ENCODE measurements at regions not wholly inside any gene's neighbourhood (a gene's known extent, or its start where the extent isn't known, plus 50 kb on each side); places are given as distances from the start of the nearest gene placed in this dataset.

DNA sequence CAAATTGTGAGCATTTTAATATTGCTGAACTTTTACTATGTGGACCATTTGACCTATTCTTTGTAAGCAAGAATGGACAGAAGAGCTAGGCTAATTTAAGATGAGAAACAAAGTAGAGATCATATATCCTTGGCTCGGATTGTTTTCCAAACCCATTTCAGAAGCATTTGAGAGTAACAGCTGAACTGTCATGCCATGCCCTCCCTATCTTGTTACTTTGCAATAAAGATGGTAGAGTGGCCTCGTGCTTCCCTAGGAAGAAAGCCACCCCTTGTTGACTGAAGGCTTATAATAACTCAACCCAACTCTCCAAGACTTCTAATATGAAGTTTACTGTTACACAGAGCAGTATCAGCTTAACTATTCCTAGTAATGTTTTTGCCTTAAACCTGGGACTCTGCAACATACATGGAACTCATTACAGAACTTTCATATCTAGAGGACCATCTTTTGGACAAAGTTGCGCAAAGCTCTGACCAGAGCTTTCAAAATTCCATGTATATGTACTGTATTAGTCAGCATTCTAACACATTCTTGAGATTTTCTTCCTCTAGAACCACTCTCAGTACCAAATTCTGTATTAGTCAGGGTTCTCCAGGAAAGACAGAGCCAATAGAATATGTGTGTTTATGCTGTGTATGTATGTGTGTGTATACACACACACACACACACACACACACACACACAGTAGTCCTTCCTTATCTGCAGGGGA is 68.7 kb downstream of the ADAMTS1 start:
- DNase-seq (no peak), ATAC-seq (ENCODE audit: low read depth) (no peak)
- no peak overlapping the region for H3K9ac ChIP-seq (ENCODE audit: low read length)
- ChIA-PET CTCF (no interaction called here), POLR2A (no interaction called here)
- no peaks in the 10 kb centered on the region for H3K27me3 Mint-ChIP-seq
- H3K4me2 ChIP-seq (replicated peaks; ENCODE audit: low read depth, low read length, poor library complexity, severe bottlenecking) = no peak overlapping the region
- H3K9me3 ChIP-seq (ENCODE audit: control extremely low read depth in 1 of 3, control insufficient read depth in 2 of 3, insufficient read depth in 1 of 3, low read length in 2 of 3) = peaks cover 0 to 3% (median 1%) of the 10 kb centered on the region in 3 donors
- intact Hi-C loops (cut with micrococcal nuclease) = no loop called here
- no peak overlapping the region for H3K27ac ChIP-seq (ENCODE audit: low read length in 2 of 2)
- H3K4me1 ChIP-seq (ENCODE audit: control insufficient read depth in 2 of 2, insufficient read depth in 2 of 2, low read length in 2 of 2) = no peaks in the 10 kb centered on the region
- H3K4me3 ChIP-seq (ENCODE audit: control extremely low read depth in 1 of 5, extremely low read depth in 1 of 5, insufficient read depth in 1 of 5, low read depth in 2 of 5, low read length in 4 of 5) = no peak overlapping the region
- TF ChIP-seq EZH2 (IDR thresholded peaks at IDR 0.05; ENCODE audit: borderline replicate concordance, insufficient read depth, low read depth, low read length, poor library complexity, severe bottlenecking) = no peak
- TF ChIP-seq CTCF (IDR thresholded peaks at IDR 0.05) = no peak
- no peak overlapping the region for H2AFZ ChIP-seq (ENCODE audit: insufficient read depth, low read depth, low read length, poor library complexity, severe bottlenecking)
- H3K27me3 ChIP-seq (replicated peaks in 1 of 4; ENCODE audit: control extremely low read depth in 1 of 4, control insufficient read depth in 3 of 4, insufficient read depth in 4 of 4, low read length in 3 of 4) = no peaks in the 10 kb centered on the region
- 100% methylated on average over 1 of the region's 3 CpGs for WGBS (ENCODE audit: insufficient coverage)
- H3K27ac Mint-ChIP-seq = no peak overlapping the region
- H3K4me1 Mint-ChIP-seq = no peaks in the 10 kb centered on the region
- no peaks in the 10 kb centered on the region for H3K9me3 Mint-ChIP-seq (ENCODE audit: insufficient read depth)
- H4K20me1 ChIP-seq (ENCODE audit: control insufficient read depth, insufficient read depth, low read length, poor library complexity, severe bottlenecking) = no peaks in the 10 kb centered on the region
- H3K79me2 ChIP-seq (ENCODE audit: control insufficient read depth, insufficient read depth, low read length) = no peaks in the 10 kb centered on the region
- H3K36me3 ChIP-seq (replicated peaks in 1 of 2; ENCODE audit: control extremely low read depth in 1 of 2, control insufficient read depth in 1 of 2, extremely low read depth in 1 of 2, insufficient read depth in 2 of 2, low read length in 1 of 2) = no peaks in the 10 kb centered on the region
- no peak overlapping the region for H3K4me3 Mint-ChIP-seq

DNA sequence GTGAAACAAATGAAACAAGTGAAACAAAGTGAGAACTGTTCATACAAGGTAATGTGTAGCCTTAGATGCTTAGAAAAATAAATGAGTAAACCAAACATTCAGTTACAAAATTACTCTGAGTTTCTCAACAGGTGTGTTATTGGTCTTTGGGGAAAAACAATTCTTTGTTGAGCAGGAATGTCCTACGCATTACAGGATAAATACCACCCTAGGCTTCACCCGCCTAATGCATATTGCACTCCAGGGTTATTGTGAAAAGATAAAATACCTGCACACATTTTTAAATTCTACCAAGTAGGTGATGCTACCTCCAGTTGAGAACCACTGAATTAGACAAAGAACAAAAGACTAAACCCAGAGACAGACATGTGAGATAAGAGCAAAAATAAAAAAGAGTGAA is 72.2 kb downstream of the ADAMTS1 start:
- WGBS (ENCODE audit: insufficient coverage) = no CpG with 5 or more reads among the region's 2 CpGs
- Histone ChIP-seq H3K9me3 (ENCODE audit: control extremely low read depth in 1 of 3, control insufficient read depth in 2 of 3, insufficient read depth in 1 of 3, low read length in 2 of 3) (peaks cover 0 to 1% (median 0%) of the 10 kb centered on the region in 3 donors), H3K27me3 (replicated peaks in 1 of 4; ENCODE audit: control extremely low read depth in 1 of 4, control insufficient read depth in 3 of 4, insufficient read depth in 4 of 4, low read length in 3 of 4) (no peaks in the 10 kb centered on the region), H3K4me3 (ENCODE audit: control extremely low read depth in 1 of 5, extremely low read depth in 1 of 5, insufficient read depth in 1 of 5, low read depth in 2 of 5, low read length in 4 of 5) (no peak overlapping the region), H3K79me2 (ENCODE audit: control insufficient read depth, insufficient read depth, low read length) (no peaks in the 10 kb centered on the region), H3K4me1 (ENCODE audit: control insufficient read depth in 2 of 2, insufficient read depth in 2 of 2, low read length in 2 of 2) (no peaks in the 10 kb centered on the region), H2AFZ (ENCODE audit: insufficient read depth, low read depth, low read length, poor library complexity, severe bottlenecking) (no peak overlapping the region), H3K36me3 (replicated peaks in 1 of 2; ENCODE audit: control extremely low read depth in 1 of 2, control insufficient read depth in 1 of 2, extremely low read depth in 1 of 2, insufficient read depth in 2 of 2, low read length in 1 of 2) (no peaks in the 10 kb centered on the region), H4K20me1 (ENCODE audit: control insufficient read depth, insufficient read depth, low read length, poor library complexity, severe bottlenecking) (no peaks in the 10 kb centered on the region), H3K4me2 (replicated peaks; ENCODE audit: low read depth, low read length, poor library complexity, severe bottlenecking) (no peak overlapping the region), H3K9ac (ENCODE audit: low read length) (no peak overlapping the region), H3K27ac (ENCODE audit: low read length in 2 of 2) (no peak overlapping the region)
- no peaks in the 10 kb centered on the region for H3K4me1 Mint-ChIP-seq
- ChIA-PET CTCF (no interaction called here), POLR2A (no interaction called here)
- ATAC-seq (ENCODE audit: low read depth) (no peak), DNase-seq (no peak)
- TF ChIP-seq CTCF (IDR thresholded peaks at IDR 0.05) = no peak
- no peak for TF ChIP-seq EZH2 (IDR thresholded peaks at IDR 0.05; ENCODE audit: borderline replicate concordance, insufficient read depth, low read depth, low read length, poor library complexity, severe bottlenecking)
- H3K27me3 Mint-ChIP-seq = no peaks in the 10 kb centered on the region
- H3K4me3 Mint-ChIP-seq = no peak overlapping the region
- H3K9me3 Mint-ChIP-seq (ENCODE audit: insufficient read depth) = no peaks in the 10 kb centered on the region
- intact Hi-C loops (cut with micrococcal nuclease) = no loop called here
- H3K27ac Mint-ChIP-seq = no peak overlapping the region

All from B cell (primary cell).